H9 (cell line): ENCODE measurements at regions not wholly inside any gene's neighbourhood (a gene's known extent, or its start where the extent isn't known, plus 50 kb on each side); places are given as distances from the start of the nearest gene placed in this dataset.

Source experiments
- DNase-seq: peaks from one replicate; pipeline ENCODE4 v3.0.0-alpha.2; 2017
- H2AFZ ChIP-seq: one replicate; pipeline ENCODE4 v1.6.1; 2013; ENCODE audit warnings: mild to moderate bottlenecking, low read length, control low read depth, moderate library complexity
- H2AK5ac ChIP-seq: 2 replicates; pipeline ENCODE4 v1.6.1; 2013; ENCODE audit warnings: low read length, control low read depth, mixed read lengths; ENCODE audit not compliant: insufficient read length
- H2BK120ac ChIP-seq: one replicate; pipeline ENCODE4 v1.6.1; 2013; ENCODE audit warnings: low read depth, mild to moderate bottlenecking, low read length, control low read depth, inconsistent platforms; ENCODE audit not compliant: poor library complexity, severe bottlenecking
- H2BK12ac ChIP-seq: 2 replicates; pipeline ENCODE4 v1.6.1; 2013; ENCODE audit warnings: low read length, control low read depth, mixed read lengths, low read depth; ENCODE audit not compliant: insufficient read length
- H2BK15ac ChIP-seq: 2 replicates; pipeline ENCODE4 v1.6.1; 2013; ENCODE audit warnings: low read depth, low read length, control low read depth
- H2BK20ac ChIP-seq: one replicate; pipeline ENCODE4 v1.6.1; 2013; ENCODE audit warnings: low read depth, mild to moderate bottlenecking, low read length, control low read depth, inconsistent platforms; ENCODE audit not compliant: poor library complexity, severe bottlenecking
- H2BK5ac ChIP-seq: 2 replicates; pipeline ENCODE4 v1.6.1; 2013; ENCODE audit warnings: low read length, control low read depth, mixed read lengths; ENCODE audit not compliant: insufficient read length
- H3K14ac ChIP-seq: 2 replicates; pipeline ENCODE4 v1.6.1; 2013; ENCODE audit warnings: low read length, control low read depth; ENCODE audit not compliant: insufficient read depth
- H3K18ac ChIP-seq: 2 replicates; pipeline ENCODE4 v1.6.1; 2013; ENCODE audit warnings: low read depth, mild to moderate bottlenecking, mixed read lengths, low read length, control low read depth; ENCODE audit not compliant: insufficient read length
- H3K23ac ChIP-seq: 2 replicates; pipeline ENCODE4 v1.6.1; 2013; ENCODE audit warnings: low read length, control low read depth, mixed read lengths, low read depth; ENCODE audit not compliant: insufficient read length
- H3K23me2 ChIP-seq: 2 replicates; pipeline ENCODE4 v1.6.1; 2013; ENCODE audit warnings: low read depth, mild to moderate bottlenecking, mixed read lengths, low read length, control low read depth; ENCODE audit not compliant: insufficient read length, poor library complexity, severe bottlenecking
- H3K27ac ChIP-seq: 2 replicates; pipeline ENCODE4 v1.5.1; 2013; ENCODE audit warnings: low read length, control low read depth, mixed read lengths, low read depth; ENCODE audit not compliant: insufficient read length
- H3K27me3 ChIP-seq: 2 replicates; pipeline ENCODE4 v1.6.1; 2013; ENCODE audit warnings: low read length, control low read depth, inconsistent platforms; ENCODE audit not compliant: insufficient read depth
- H3K4ac ChIP-seq: 2 replicates; pipeline ENCODE4 v1.6.1; 2013; ENCODE audit warnings: low read depth, mild to moderate bottlenecking, control low read depth, inconsistent platforms, low read length, moderate library complexity
- H3K4me1 ChIP-seq: 2 replicates; pipeline ENCODE4 v1.6.1; 2013; ENCODE audit warnings: low read length, control low read depth, inconsistent platforms; ENCODE audit not compliant: insufficient read depth
- H3K4me2 ChIP-seq: 2 replicates; pipeline ENCODE4 v1.6.1; 2013; ENCODE audit warnings: low read length, control low read depth, mixed read lengths; ENCODE audit not compliant: insufficient read length, insufficient read depth
- H3K56ac ChIP-seq: 2 replicates; pipeline ENCODE4 v1.6.1; 2013; ENCODE audit warnings: low read depth, mild to moderate bottlenecking, mixed read lengths, low read length, control low read depth; ENCODE audit not compliant: insufficient read length
- H3K79me1 ChIP-seq: 2 replicates; pipeline ENCODE4 v1.6.1; 2013; ENCODE audit warnings: low read depth, mild to moderate bottlenecking, moderate library complexity, low read length, control low read depth, inconsistent platforms; ENCODE audit not compliant: insufficient read depth, poor library complexity, severe bottlenecking
- H3K79me2 ChIP-seq: 2 replicates; pipeline ENCODE4 v1.6.1; 2013; ENCODE audit warnings: low read length, control low read depth, inconsistent platforms; ENCODE audit not compliant: insufficient read depth
- H3K9ac ChIP-seq: 2 replicates; pipeline ENCODE4 v1.6.1; 2013; ENCODE audit warnings: low read length, control low read depth, mixed read lengths; ENCODE audit not compliant: insufficient read length; ENCODE audit errors: extremely low read depth
- H3K9me3 ChIP-seq: one replicate; pipeline ENCODE4 v1.6.1; 2013; ENCODE audit warnings: low read depth, low read length, inconsistent platforms; ENCODE audit not compliant: control insufficient read depth
- H3T11ph ChIP-seq: one replicate; pipeline ENCODE4 v1.6.1; 2013; ENCODE audit warnings: mild to moderate bottlenecking, low read length, control low read depth, inconsistent platforms
- H4K20me1 ChIP-seq: one replicate; pipeline ENCODE4 v1.6.1; 2013; ENCODE audit not compliant: control insufficient read depth, insufficient read length, insufficient read depth
- H4K5ac ChIP-seq: 2 replicates; pipeline ENCODE4 v1.6.1; 2013; ENCODE audit warnings: low read depth, mild to moderate bottlenecking, mixed read lengths, low read length, control low read depth; ENCODE audit not compliant: insufficient read length
- H4K8ac ChIP-seq: replicated peaks from 2 replicates; pipeline ENCODE4 v1.6.1; 2013; ENCODE audit warnings: low read length, control low read depth, mixed read lengths, low read depth; ENCODE audit not compliant: insufficient read length
- H4K91ac ChIP-seq: 2 replicates; pipeline ENCODE4 v1.6.1; 2013; ENCODE audit warnings: low read depth, mild to moderate bottlenecking, moderate library complexity, mixed read lengths, low read length, control low read depth; ENCODE audit not compliant: insufficient read length
- H3K27ac Mint-ChIP-seq, 3 experiments: 2 replicates in 2 of 3; 3 replicates in 1 of 3; pipeline ENCODE4 v1.8.0; 2020 to 2021; ENCODE audit warnings: mixed read lengths in 3 of 3, mild to moderate bottlenecking in 1 of 3, moderate library complexity in 1 of 3
- H3K27me3 Mint-ChIP-seq: 2 replicates; pipeline ENCODE4 v1.8.0; 2021; ENCODE audit warnings: low read depth, mild to moderate bottlenecking, moderate library complexity, mixed read lengths
- H3K36me3 Mint-ChIP-seq, 3 experiments: 2 replicates in 2 of 3; 3 replicates in 1 of 3; pipeline ENCODE4 v1.8.0; 2020 to 2021; ENCODE audit warnings: low read depth in 3 of 3, mixed read lengths in 3 of 3; ENCODE audit not compliant: insufficient read depth in 1 of 3
- H3K4me1 Mint-ChIP-seq, 2 experiments: 2 replicates each; pipeline ENCODE4 v1.8.0; 2020; ENCODE audit warnings: mixed read lengths in 2 of 2
- H3K4me3 Mint-ChIP-seq, 2 experiments: 2 replicates in 1 of 2; 3 replicates in 1 of 2; pipeline ENCODE4 v1.8.0; 2020 to 2021; ENCODE audit warnings: mild to moderate bottlenecking in 2 of 2, mixed read lengths in 2 of 2, moderate library complexity in 1 of 2
- H3K9me3 Mint-ChIP-seq, 2 experiments: 2 replicates in 1 of 2; 3 replicates in 1 of 2; pipeline ENCODE4 v1.8.0; 2020; ENCODE audit warnings: mild to moderate bottlenecking in 2 of 2, mixed read lengths in 2 of 2, moderate library complexity in 1 of 2
- WGBS: extraction: QIAGEN DNeasy Blood & Tissue Kit; methylation state at CpG from one replicate; pipeline ENCODE4 v1.1.7; 2013; ENCODE audit warnings: missing lambda C conversion rate, low lambda C conversion rate, mixed read lengths; ENCODE audit not compliant: insufficient read length; ENCODE audit errors: extremely low coverage; 5-methylcytosine and 5-hydroxymethylcytosine counted together
- TF ChIP-seq, protein P1 (sequence below): fragments of 200-600 bp; sonication (generic); conservative IDR thresholded peaks from 3 replicates; pipeline ENCODE4 v1.8.0; 2021; ENCODE audit warnings: antibody characterized with exemption, mild to moderate bottlenecking

DNA sequence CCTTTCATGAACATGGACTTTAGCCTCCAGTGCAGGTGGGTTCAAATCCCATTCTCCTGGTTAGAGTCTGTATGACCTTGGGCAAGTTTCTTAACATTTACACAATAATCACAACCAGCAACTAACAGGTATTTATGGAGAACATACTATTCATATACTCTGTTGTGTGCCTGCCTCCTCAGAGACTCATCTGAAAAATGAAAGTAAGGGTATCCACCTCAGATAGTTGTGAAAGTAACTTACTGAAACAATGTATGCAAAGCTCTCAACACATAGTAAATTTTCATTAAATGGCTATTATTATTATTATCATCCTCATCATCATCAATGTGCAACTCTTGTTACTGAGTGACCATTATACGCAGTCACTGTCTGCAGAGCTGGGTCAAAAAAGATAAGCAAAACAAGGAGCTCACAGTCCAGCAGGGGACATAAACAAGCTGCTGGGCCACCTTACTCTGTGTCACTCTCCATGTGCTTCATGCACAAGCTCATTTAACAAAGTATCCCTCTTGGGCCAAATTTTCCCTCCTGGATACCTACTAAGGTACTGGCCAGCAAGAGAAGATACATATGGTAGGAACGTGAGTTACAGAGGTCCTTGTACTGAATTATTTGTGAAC, 70.9 kb upstream of the FNDC3A start:
- Histone ChIP-seq H2AFZ (no peak overlapping the region), H2AK5ac (no peak overlapping the region), H4K91ac (no peak overlapping the region), H3K79me1 (no peaks in the 10 kb centered on the region), H4K20me1 (no peaks in the 10 kb centered on the region), H3K23ac (no peak overlapping the region), H3K4me2 (no peak overlapping the region), H3K9ac (no peak overlapping the region), H3K23me2 (no peaks in the 10 kb centered on the region), H3K18ac (no peak overlapping the region), H3K27ac (no peak overlapping the region), H3T11ph (no peak overlapping the region), H2BK5ac (no peak overlapping the region), H2BK15ac (no peak overlapping the region), H3K27me3 (no peaks in the 10 kb centered on the region), H2BK120ac (no peak overlapping the region), H2BK12ac (no peak overlapping the region), H3K14ac (no peak overlapping the region), H3K56ac (no peak overlapping the region), H3K4ac (no peak overlapping the region), H3K9me3 (no peaks in the 10 kb centered on the region), H4K8ac (no peak overlapping the region), H2BK20ac (no peak overlapping the region), H4K5ac (no peak overlapping the region), H3K79me2 (no peaks in the 10 kb centered on the region), H3K4me1 (no peaks in the 10 kb centered on the region; the same call in 1 of the 2 replicates)
- no peak overlapping the region; a peak in 1 of 7 replicates for H3K27ac Mint-ChIP-seq
- no CpG with 5 or more reads among the region's 2 CpGs for WGBS
- peaks cover 2% of the 10 kb centered on the region; the same call in 1 of the 2 replicates for H3K27me3 Mint-ChIP-seq
- H3K9me3 Mint-ChIP-seq: no peaks in the 10 kb centered on the region; a peak in 1 of 5 replicates
- peaks cover 2 to 8% of the 10 kb centered on the region in 2 experiments; a peak in 3 of 4 replicates for H3K4me1 Mint-ChIP-seq
- no peak for DNase-seq
- H3K4me3 Mint-ChIP-seq: no peak overlapping the region
- no peaks in the 10 kb centered on the region for H3K36me3 Mint-ChIP-seq
- TF ChIP-seq, protein P1, sequence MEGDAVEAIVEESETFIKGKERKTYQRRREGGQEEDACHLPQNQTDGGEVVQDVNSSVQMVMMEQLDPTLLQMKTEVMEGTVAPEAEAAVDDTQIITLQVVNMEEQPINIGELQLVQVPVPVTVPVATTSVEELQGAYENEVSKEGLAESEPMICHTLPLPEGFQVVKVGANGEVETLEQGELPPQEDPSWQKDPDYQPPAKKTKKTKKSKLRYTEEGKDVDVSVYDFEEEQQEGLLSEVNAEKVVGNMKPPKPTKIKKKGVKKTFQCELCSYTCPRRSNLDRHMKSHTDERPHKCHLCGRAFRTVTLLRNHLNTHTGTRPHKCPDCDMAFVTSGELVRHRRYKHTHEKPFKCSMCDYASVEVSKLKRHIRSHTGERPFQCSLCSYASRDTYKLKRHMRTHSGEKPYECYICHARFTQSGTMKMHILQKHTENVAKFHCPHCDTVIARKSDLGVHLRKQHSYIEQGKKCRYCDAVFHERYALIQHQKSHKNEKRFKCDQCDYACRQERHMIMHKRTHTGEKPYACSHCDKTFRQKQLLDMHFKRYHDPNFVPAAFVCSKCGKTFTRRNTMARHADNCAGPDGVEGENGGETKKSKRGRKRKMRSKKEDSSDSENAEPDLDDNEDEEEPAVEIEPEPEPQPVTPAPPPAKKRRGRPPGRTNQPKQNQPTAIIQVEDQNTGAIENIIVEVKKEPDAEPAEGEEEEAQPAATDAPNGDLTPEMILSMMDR: no peak
